Loucy (cell line): ENCODE measurements at regions not wholly inside any gene's neighbourhood (a gene's known extent, or its start where the extent isn't known, plus 50 kb on each side); places are given as distances from the start of the nearest gene placed in this dataset.

ENCODE experiments used
- H2AFZ ChIP-seq: fragments of 200-600 bp; sonication (generic); 2 replicates; pipeline ENCODE4 v1.6.0; 2016; ENCODE audit warnings: antibody characterized with exemption, mild to moderate bottlenecking, low read length, moderate library complexity
- H3F3A ChIP-seq: fragments of 200-600 bp; 2 replicates; pipeline ENCODE4 v1.6.0; 2016; ENCODE audit warnings: antibody characterized with exemption, low read depth, mild to moderate bottlenecking
- H3K27me3 ChIP-seq: fragments of 200-600 bp; sonication (generic); 2 replicates; pipeline ENCODE4 v1.6.1; 2014; ENCODE audit warnings: low read length, mild to moderate bottlenecking; ENCODE audit not compliant: insufficient read depth, poor library complexity, severe bottlenecking
- H3K36me3 ChIP-seq: fragments of 200-600 bp; sonication (generic); 2 replicates; pipeline ENCODE4 v1.6.1; 2016; ENCODE audit warnings: low read length; ENCODE audit not compliant: insufficient read depth
- H3K4me1 ChIP-seq: fragments of 200-600 bp; sonication (generic); 2 replicates; pipeline ENCODE4 v1.5.1; 2014; ENCODE audit warnings: low read length, mild to moderate bottlenecking; ENCODE audit not compliant: insufficient read depth, poor library complexity, severe bottlenecking
- H3K4me2 ChIP-seq: fragments of 200-600 bp; sonication (generic); 2 replicates; pipeline ENCODE4 v1.6.0; 2014; ENCODE audit warnings: antibody characterized with exemption, low read length, low read depth, mild to moderate bottlenecking; ENCODE audit not compliant: poor library complexity, severe bottlenecking
- H3K4me3 ChIP-seq: fragments of 200-600 bp; sonication (generic); 2 replicates; pipeline ENCODE4 v1.5.1; 2014; ENCODE audit warnings: low read length, mild to moderate bottlenecking, mixed read lengths; ENCODE audit not compliant: poor library complexity, severe bottlenecking
- H3K79me2 ChIP-seq: fragments of 200-600 bp; sonication (generic); 2 replicates; pipeline ENCODE4 v1.6.1; 2014; ENCODE audit warnings: low read length; ENCODE audit not compliant: insufficient read depth
- H3K9ac ChIP-seq: fragments of 200-600 bp; sonication (generic); 2 replicates; pipeline ENCODE4 v1.6.0; 2014; ENCODE audit warnings: mild to moderate bottlenecking, low read depth, low read length, moderate library complexity; ENCODE audit not compliant: poor library complexity, severe bottlenecking
- H3K9me2 ChIP-seq: fragments of 200-600 bp; sonication (generic); replicated peaks from 2 replicates; pipeline ENCODE4 v1.6.1; 2016; ENCODE audit warnings: low read depth, low read length, mixed read lengths
- H3K9me3 ChIP-seq: fragments of 200-600 bp; sonication (generic); 2 replicates; pipeline ENCODE4 v1.6.1; 2014; ENCODE audit warnings: mild to moderate bottlenecking, antibody characterized with exemption, low read length, low read depth; ENCODE audit not compliant: insufficient read depth
- H4K20me1 ChIP-seq: fragments of 200-600 bp; sonication (generic); 2 replicates; pipeline ENCODE4 v1.6.0; 2014; ENCODE audit warnings: antibody characterized with exemption, low read length, mild to moderate bottlenecking; ENCODE audit not compliant: insufficient read depth, poor library complexity, severe bottlenecking
- EZH2phosphoT487 ChIP-seq: fragments of 200-600 bp; IDR thresholded peaks from 2 replicates; pipeline ENCODE4 v1.6.1; 2018; ENCODE audit warnings: antibody characterized with exemption, mild to moderate bottlenecking, moderate library complexity, borderline replicate concordance
- TF ChIP-seq, protein P1 (sequence below): fragments of 200-600 bp; sonication (generic); conservative IDR thresholded peaks from 2 replicates; pipeline ENCODE4 v1.5.1; 2014; ENCODE audit warnings: mild to moderate bottlenecking, antibody characterized with exemption, low read length

DNA sequence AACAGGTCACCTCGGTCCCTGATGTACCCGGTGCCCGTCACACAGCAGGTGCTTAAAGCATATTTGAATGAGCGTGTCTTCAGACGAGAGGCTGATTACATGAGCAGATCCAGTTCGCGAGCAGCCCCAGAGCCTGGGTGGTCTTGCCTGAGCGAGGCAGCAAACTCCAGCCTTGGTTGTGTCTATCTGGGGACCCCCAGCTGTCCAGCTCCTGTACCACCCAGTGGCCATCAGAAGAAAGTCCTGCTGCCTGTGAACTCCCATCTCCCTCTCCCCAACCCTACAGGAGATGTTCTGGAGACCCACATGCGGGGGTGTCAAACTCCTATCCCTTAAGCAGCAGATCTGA, 174.2 kb downstream of the PHETA1 start:
- Histone ChIP-seq H3K36me3 (no peaks in the 10 kb centered on the region), H3F3A (no peaks in the 10 kb centered on the region), H3K9ac (no peak overlapping the region), H3K4me1 (no peaks in the 10 kb centered on the region), H3K4me2 (no peak overlapping the region), H3K79me2 (no peaks in the 10 kb centered on the region), H3K4me3 (no peak overlapping the region), H3K9me2 (no peaks in the 10 kb centered on the region), H4K20me1 (no peaks in the 10 kb centered on the region), H3K27me3 (no peaks in the 10 kb centered on the region), H3K9me3 (no peaks in the 10 kb centered on the region), H2AFZ (no peak overlapping the region)
- no peak for TF ChIP-seq EZH2phosphoT487
- TF ChIP-seq, protein P1, sequence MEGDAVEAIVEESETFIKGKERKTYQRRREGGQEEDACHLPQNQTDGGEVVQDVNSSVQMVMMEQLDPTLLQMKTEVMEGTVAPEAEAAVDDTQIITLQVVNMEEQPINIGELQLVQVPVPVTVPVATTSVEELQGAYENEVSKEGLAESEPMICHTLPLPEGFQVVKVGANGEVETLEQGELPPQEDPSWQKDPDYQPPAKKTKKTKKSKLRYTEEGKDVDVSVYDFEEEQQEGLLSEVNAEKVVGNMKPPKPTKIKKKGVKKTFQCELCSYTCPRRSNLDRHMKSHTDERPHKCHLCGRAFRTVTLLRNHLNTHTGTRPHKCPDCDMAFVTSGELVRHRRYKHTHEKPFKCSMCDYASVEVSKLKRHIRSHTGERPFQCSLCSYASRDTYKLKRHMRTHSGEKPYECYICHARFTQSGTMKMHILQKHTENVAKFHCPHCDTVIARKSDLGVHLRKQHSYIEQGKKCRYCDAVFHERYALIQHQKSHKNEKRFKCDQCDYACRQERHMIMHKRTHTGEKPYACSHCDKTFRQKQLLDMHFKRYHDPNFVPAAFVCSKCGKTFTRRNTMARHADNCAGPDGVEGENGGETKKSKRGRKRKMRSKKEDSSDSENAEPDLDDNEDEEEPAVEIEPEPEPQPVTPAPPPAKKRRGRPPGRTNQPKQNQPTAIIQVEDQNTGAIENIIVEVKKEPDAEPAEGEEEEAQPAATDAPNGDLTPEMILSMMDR: no peak; the same call in 1 of the 2 replicates

DNA sequence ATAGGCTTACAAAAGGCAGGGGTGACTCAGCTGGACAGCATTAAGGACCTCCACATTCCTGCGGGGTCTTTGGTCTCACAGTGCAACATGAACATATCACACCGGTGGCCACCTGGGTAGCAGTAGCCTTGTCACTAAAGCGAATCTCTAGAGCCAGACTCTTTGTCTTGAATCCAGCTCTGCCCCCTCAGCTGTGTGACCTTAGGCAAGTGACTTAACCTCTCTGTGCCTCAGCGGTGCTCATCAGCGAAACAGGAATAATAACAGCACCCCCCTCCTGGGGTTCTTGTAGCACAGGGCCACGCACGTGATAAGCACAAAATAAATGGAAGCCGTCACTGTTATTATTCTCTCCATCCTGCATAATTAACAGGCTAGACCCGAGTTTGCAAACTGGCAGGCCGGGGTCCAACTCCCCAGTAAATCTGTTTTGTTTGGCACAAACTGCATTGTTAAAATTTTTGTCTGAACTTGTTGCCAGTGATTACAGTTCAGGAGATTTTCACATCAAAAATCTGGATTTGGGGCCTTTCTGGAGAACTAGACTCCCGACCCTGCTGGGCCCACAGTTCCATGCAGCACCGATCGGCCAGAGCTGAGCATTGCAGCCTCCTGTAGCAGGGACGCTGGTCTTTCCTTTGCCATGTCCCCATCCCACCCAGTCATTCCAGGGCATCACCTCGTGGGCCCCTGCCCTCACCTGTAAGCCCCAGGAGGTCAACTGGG, 174.8 kb downstream of the PHETA1 start:
- Histone ChIP-seq H3K36me3 (no peaks in the 10 kb centered on the region), H3K79me2 (no peaks in the 10 kb centered on the region), H3K4me3 (no peak overlapping the region), H4K20me1 (no peaks in the 10 kb centered on the region), H3K9ac (no peak overlapping the region), H3K4me1 (no peaks in the 10 kb centered on the region), H3K9me2 (no peaks in the 10 kb centered on the region), H3F3A (no peaks in the 10 kb centered on the region), H3K4me2 (no peak overlapping the region), H3K9me3 (no peaks in the 10 kb centered on the region), H3K27me3 (no peaks in the 10 kb centered on the region), H2AFZ (no peak overlapping the region)
- TF ChIP-seq EZH2phosphoT487: no peak
- TF ChIP-seq, protein P1: no peak

DNA sequence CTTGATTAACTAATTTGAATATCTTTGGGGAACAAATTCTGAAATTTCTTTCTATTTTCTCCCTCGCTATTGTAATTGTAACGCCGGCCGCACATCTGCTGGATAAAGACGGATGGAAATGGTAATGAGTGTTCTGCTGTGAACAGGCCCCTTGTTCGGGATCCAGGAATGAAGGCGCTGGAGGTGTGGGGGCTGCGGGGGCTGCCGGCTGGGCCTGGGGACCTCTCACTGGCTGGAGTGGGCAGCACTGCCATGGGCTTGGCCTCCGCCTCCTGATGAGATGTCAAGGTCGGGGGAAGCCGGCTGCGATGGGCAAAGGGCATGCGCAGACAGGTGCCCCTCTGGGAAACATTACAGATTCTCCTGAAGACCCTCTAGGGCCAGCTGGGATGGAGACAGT, 175.4 kb downstream of the PHETA1 start:
- Histone ChIP-seq H3K9me3 (no peaks in the 10 kb centered on the region), H3K79me2 (no peaks in the 10 kb centered on the region), H3K9me2 (no peaks in the 10 kb centered on the region), H4K20me1 (no peaks in the 10 kb centered on the region), H3K4me3 (no peak overlapping the region), H3K4me2 (no peak overlapping the region), H3K4me1 (no peaks in the 10 kb centered on the region), H3K36me3 (no peaks in the 10 kb centered on the region), H3F3A (no peaks in the 10 kb centered on the region), H2AFZ (no peak overlapping the region), H3K9ac (no peak overlapping the region), H3K27me3 (no peaks in the 10 kb centered on the region)
- TF ChIP-seq, protein P1: no peak
- no peak for TF ChIP-seq EZH2phosphoT487
